HG03354 (cell line): ENCODE measurements at regions not wholly inside any gene's neighbourhood (a gene's known extent, or its start where the extent isn't known, plus 50 kb on each side); places are given as distances from the start of the nearest gene placed in this dataset.

Experiments
- ATAC-seq: cut with Tn5 transposase; IDR thresholded peaks from one replicate; pipeline ENCODE4 v1.9.1; 2021; ENCODE audit warnings: mild to moderate bottlenecking; ENCODE audit not compliant: unreplicated experiment, poor library complexity, severe bottlenecking

DNA sequence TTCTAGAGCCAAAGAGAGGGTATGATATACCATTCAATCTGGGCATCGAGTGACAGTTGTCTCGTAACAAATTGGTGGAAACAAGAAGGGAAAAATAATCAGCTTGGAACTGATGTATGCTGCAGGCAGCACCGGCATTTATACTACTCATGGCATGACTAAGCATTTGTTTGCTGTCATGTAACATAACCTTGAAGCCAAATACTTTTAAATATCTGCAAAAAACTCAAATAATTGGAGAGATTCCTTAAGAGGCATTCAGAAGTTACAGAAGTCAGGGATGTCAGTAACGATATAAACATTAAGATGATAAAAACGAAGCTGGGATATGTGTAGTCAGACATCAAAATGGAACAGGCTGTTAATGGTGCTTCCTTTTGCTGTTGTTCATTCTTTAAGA lies 157.3 kb upstream of the MMADHC start:
- ATAC-seq = no peak

DNA sequence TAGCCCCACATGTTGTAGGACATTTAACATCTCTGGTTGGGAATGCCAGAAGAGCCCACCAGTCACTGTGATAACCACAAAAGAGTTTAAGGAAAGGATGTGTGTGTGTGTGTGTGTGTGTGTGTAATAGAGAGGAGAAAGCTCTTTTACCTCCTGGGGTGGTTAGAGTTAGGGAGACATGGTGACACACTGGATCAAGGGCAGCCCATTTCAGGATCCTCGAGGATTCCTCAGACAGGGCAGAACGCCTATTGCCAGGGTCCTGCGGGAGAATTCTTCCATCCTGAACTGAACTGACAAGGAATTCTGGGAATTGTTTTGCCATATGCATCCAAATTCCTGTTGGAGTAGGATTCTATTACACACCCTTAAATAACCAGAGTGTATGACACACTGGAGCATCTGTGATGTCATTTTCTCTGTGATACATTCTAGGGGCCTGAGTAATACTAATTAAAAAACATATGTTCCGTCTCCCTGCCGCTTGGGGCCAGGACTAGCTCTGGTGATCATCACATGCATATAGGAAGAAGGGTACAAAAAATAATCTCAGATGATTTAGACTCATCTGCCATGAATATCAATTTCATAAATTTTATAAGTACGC lies 156.4 kb upstream of the MMADHC start:
- no peak for ATAC-seq

DNA sequence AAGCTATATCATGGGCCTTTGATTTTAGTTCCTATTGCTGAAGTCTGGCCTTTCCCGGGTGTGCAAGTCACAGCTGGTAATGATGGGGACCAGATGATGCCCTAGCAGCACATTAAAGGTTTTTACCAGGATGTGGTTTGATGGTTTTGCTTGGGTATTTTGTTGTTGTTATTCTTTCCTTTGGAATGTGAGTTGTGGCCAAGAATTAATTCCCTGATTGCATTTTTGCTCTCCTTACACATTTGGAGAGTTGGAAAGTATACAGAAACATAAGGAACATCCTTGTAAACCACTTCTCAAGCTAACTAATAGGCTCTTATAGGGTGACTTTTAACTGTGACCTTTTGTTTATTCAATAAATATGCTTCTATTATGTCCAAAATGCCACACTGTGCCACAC lies 154.1 kb upstream of the MMADHC start:
- no peak for ATAC-seq

DNA sequence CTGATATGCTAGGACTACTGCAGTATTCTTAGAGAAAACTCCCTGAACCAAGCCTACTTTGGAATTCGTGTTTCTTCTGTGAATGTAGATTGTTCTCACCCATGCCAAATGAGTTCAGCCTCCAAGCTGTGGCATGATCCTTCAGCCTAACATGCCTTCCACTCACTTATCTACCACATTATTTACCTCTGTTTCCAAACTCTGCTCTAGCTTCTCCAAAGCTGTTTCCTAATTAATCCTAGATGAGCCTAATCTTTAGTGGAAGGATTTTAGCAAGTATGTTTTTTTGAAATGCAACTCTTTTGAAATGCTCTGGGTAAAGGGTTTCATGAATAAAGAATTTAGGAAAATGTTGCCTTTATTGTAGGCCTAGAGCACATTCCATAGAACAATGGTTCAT lies 152.9 kb upstream of the MMADHC start:
- no peak for ATAC-seq

DNA sequence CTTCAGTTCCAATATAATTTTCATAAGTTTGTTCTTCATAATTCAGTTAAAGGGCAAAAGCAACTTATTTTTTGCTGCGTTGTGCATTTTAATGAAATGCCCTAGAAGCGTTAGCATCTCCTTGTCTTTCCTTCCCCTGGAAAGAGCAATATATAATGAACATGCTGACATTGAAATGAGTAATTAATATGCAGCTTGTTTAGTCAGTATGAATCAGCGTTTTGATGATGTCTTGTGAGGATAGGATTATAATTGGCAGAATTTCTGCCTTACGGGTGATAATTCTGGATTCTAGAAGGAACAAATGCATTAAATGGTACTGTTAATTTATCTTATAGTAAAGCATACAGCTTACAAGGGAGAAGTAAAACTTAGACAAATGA lies 152.3 kb upstream of the MMADHC start:
- no peak for ATAC-seq

DNA sequence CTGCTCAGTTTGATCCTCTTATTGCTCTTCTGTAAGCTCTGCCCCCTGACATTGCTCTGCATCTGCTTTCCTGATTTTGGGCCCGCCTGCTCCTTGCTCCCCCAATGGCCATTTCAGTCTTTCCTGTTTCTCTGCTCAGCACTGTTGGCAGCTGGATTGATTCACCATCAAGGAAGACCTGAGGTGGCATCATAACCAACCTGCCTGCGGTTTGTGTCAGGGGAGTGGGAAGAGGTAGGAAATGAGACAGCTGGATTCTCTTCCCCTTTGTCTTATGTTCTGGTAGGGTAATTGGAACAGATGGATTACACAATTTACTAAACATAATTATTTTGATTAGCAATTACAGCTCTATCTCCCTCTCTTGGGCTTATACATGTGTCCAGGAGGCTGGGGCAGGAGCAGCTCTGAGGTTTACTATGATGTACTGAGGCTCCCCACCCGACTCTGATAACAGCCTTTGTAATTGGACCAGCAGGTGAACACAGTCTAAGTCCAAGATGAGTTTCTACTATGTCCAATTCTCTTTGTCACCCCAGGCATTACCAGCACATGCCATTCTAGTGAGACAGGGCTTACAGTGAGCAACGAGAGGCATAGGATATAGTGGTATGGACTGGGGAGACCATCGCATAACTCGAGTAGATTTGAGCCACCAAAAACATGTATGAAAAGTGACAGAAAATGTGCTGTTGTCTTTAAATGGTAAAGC lies 151.8 kb upstream of the MMADHC start:
- no peak for ATAC-seq

DNA sequence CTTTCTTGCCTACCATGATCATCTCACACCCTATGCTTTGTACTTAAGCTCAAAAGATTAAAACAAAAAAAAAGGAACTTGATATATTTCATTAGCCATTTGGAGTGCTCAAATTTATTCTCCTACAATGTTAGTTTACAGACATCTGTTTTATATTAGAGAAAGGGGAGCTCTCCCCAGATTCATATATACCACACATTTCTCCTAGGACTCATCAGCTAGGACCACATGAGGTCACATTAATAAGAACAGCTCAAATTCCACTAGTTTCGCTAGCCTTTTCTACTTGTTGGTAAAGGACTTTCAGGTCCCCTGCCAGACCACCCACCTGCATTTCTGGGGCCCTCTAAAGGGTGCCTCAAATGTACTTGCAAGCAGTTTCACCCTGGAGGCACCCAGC lies 151.2 kb upstream of the MMADHC start:
- no peak for ATAC-seq

DNA sequence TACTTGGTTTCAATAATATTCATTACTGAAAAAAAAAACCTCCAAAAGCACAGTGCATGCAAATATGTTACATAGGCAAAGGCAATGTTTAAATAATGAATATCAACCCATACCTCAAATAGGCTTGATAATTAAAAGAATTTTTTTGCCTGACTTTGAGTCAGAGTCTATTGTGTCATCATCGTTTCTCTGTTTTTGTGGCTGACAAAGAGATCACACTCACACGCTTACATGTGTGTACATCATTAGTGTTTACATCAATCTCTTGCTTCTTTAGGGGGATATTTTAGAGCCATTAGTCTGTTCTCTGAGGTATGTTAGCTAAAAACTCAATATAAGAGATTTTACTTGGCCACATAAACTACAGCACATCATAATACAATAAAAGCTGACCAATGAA lies 150.3 kb upstream of the MMADHC start:
- ATAC-seq = no peak

DNA sequence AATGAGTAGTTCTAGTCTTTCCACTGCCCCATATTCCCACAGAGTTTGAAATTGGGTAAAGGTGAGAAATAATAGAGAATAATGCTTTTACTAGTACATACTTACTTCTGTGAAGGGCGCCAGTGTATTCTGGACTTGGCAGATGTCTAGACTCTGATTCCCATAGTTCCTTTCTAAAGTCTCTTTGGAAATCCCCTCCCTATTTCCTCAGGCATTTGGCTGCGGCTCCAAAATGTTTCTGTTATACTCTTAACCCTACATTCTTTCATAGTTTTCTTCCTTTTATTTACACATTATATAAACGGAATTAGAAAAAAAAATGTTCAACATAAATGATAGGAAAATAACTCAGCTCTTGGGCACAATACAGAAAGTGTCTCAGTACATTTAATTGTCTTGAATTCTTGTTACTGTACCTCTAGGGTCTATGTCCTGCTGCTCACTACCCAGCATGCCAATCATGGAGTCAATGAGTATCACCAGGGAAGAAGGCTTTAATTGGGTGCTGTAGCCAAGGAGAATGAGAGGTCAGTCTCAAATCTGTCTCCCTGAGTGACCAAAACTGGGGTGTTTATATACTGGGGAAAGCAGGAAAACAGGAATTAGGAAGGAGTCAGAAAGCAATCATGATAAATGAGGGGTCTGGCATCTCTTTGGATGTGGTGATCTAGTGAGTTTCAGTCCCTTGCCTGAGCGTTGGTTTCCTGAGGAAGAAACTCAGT lies 147.8 kb upstream of the MMADHC start:
- no peak for ATAC-seq

DNA sequence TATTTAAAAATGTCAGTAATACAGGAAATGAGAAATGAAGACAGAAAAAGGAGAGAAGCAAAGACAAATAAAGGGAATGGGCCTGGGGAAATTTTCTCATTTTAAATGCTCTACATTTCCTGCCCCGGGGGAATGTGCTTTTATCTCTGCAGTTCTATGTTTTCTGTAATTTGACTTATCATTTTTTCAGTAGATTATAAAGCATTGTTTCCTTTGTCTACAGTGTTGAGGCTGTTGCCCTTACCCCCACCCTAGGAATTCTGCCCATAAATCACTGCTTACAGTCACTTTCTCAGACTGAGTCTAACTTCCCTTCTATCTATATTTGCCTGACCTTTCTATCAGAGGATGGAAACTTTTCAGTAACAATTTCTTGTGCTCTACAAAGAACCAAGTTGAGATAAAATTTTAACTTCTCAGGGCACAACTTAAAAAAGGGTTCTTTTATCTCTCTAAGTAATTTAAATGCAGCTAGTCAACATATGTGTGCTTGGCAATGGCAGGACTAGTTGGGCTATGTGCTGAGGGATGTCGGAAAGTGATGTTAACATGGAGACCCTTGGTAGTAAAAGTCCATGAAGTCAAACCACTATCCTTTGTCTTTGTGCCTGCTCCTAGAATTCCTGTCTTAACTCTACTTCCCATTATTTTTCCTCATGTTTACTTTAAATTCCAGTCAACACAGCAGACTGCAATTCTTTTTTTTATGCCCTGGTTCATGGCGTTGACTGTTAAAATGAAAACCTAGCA lies 146.5 kb upstream of the MMADHC start:
- ATAC-seq = no peak

DNA sequence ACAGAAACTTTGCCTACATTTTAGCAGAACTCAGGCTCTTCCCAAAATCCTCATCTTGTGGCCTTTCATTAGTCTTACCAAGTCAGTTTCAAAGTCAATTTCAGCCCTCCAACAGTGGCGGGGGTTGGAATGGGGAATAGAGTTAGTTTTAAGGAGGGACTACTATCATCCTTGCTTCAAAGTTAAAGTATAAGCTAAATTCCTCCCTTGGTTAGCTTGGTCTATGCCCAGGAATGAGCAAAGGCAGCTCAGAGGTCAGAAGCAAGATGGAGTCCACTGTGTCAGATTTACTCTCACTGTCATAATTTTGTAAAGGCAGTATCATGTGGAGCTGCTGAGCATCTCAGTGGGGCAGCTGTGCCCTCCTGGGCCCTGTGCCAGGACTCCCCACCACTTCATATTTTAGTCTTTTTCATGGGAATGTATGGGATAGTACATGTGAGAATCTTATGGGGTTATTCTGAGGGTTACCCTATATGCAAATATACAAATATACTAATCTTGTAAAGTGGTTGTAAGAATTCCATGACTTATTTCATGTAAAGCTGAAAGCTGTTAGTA lies 145.2 kb upstream of the MMADHC start:
- no peak for ATAC-seq

DNA sequence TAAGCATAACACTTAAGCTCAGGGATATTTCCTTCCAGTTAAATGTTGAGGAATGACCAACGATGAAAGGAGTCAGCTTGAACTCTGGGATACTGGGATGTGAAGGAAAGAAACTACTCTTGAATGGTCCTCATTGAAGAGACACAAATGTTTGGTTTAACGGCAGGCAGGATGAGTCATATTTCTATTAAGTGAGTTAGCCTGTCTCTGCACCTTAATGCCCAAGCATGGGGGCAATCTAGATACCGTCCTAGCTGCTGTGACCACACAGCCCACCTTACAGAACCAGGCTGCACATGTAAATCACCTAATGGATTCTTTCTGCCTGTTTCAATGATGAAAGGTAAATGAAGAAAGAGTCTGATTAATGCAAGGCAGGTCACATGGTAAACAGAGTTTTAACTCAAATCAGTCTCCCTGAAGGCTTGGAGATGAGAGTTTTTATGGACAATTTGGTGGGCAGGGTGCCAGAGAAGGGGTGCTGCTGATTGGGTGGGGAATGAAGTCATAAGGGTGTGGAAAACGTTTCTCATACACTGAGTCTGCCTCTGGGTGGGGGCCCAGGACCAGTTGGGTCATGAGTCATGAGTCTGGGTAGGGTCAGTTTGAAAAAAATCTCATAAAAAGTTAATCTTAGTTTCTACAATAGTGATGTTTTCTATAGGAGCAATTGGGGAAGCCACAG lies 144.6 kb upstream of the MMADHC start:
- ATAC-seq = no peak

DNA sequence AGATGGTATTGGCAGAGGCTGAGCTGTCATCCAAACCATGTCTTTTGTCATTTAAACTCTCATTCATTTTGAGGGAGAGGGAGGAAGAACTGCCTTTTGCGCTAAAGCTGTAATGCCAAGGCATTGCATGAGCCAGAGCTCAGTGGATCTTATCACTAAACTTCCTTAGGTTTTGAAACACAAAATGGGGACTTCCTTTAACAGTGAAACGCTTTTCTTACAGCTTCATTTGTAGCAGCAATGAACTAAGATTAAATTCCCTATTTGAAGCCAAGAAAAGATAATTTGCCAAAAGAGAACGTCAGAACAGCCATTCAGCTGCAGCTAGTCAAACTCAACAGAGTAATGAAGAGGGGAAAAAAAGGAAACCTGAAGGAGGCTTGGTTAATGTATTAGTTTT lies 143.5 kb upstream of the MMADHC start:
- no peak for ATAC-seq

DNA sequence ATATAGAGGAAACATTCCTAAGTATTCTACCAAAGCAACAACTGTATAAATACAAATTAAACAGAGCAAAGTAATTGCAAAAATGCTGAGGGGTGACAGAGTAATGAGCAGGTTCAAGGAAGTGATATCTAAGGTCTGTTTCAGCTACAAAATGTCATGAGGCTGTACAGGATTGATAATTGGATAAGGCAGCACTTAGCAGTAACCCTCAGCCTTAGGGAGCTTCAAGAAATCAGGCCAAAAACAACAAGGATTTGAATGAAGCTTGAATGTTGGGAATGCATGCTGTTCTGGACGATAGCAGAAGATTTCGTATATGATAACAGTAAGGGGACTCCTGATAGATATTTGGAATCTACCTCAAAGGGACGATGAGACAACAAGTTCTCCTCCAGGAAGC lies 142.0 kb upstream of the MMADHC start:
- ATAC-seq = no peak

DNA sequence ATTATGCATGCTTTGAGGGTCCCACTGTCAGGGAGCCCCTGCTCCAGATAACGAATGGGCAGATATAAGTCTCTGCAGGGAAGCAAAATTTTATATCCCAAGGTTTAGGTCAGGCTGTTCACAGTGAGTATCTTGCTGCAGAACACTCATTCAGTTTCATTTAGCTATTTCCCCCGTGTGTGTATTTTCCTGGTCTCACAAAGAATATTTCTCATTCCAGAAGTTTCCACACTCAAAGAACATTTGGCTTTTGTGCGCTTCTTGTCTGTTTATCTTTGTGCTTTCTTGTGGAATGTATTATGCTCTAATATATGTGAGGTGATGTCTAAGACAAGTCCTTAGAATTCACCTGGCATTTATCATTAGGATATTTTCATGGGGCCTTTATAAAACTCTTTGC lies 140.4 kb upstream of the MMADHC start:
- no peak for ATAC-seq

DNA sequence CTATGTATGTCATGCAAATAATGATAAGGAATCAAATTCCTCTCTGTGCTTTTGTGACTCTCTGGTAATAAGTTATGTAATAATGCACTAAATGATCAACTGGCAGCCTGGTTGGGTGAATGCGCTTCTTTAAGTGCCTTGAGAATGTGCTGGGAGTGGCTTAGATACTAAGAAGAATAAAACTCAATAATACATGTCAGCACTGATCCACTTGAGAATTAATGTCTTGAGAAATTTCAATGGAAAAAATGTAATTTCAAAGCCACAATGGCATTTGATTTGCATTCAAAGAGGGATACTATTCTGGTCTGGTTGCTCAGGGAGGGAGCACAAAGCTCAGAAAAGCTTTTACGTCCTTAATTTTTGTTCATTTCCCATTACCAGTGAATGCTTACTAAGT lies 137.7 kb upstream of the MMADHC start:
- ATAC-seq = no peak

DNA sequence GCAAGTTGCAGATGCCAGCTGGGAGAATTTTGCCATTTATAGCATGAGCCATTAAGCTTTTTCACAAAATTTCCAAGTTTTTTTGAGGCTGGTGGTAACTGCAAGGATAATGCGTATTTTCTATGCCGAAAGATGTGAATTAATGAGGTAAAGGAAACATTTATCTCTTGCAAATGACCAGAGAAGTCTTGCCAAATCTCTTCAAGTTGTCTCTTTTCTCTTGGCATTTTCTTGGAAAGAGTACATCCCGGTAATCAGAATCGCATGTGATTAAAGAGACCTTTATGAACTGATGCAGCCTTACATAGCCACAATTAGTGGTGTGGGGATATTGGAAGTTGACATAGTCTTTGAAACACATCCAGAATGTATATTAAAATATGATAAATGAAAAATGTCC lies 136.5 kb upstream of the MMADHC start:
- no peak for ATAC-seq

DNA sequence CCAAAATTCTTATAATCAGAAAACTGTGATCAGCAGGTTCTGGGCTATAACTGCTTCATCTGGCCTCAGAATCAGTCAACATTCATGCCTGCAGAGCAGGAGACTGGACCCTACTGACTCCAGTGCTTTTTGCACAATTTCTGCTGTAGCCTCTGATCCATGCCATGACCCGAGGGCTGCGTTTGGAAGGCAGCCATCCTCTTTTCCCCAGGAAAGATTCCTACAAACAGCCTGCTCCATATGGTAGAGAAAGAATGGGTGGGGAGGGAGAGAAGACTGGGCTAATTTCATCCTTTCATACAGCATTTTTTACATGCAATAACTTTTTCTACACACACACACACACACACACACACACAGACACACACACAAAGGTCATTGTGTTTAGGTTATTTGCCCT lies 133.0 kb upstream of the MMADHC start:
- no peak for ATAC-seq

DNA sequence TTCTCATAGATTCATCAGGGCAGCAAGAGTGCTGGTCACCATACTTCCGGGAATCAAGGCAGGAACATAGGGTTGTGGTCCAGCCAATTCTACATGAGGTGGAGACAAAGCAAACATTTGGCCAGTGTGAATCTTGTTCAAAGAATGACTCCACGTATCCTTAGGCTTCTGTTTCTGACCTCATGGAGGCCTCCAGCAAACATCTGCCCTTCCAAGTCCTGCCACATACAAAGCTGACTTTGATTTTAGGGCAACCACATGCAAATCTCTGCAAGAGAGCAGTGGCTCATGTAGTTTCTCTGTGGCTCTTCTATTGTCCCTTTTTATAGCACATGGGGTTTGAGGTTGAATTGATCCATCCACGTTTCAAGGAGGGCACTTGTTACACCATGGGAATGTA lies 132.1 kb upstream of the MMADHC start:
- no peak for ATAC-seq

DNA sequence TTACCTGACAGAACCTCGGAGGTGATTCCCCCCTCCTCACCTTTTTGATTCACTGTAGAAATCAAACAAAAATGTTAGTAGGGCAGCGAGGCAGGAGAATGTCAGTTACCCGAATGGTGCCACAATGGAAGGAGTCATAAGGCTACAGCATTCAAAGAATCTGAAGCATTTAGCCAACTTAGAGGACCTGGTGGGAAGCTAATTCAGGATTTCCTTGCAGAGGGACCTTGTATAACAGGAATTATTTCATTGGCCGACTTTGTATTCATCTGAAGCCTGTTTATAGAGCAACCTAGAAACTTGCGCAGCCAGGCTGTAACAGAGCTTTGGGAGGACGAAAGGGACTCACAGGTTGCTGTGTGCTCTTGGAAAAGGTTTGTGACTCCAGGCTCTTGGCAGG lies 129.1 kb upstream of the MMADHC start:
- ATAC-seq = no peak
